GM19025 (cell line): ENCODE measurements at regions not wholly inside any gene's neighbourhood (a gene's known extent, or its start where the extent isn't known, plus 50 kb on each side); places are given as distances from the start of the nearest gene placed in this dataset.
"Not testable (repeated sequence)": the region's sequence is repeated elsewhere in the genome, so short reads cannot be mapped to it uniquely, and the experiment has no call there.

Experiments used
- ATAC-seq: cut with Tn5 transposase; IDR thresholded peaks from one replicate; pipeline ENCODE4 v1.9.1; 2021; ENCODE audit warnings: mild to moderate bottlenecking, low read depth, moderate library complexity; ENCODE audit not compliant: unreplicated experiment

DNA sequence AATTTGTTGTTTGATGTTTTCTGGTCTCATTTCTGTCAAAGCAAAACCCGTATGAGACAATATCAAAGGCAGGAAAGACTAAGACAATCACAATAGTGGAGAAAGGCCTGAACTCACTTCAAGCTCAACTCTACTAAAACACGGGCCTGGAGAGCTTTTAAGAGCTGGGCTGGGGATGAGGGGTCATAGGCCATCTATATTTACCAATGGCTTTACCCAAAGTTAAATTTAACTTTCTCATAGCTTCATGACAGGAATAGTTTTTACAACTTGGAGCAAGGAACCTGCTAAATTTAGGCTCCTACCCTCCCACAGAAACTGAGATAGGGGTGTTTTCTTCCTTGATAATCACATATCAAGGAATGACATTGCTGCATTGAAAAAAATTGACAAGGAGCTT lies 223.4 kb upstream of the CHORDC1 start:
- no peak for ATAC-seq

- no peak for ATAC-seq
These were observed 215.2 kb upstream of the CHORDC1 start for GRCh38 chr11:90438069-90438468.

- ATAC-seq = no peak
These were observed 212.0 kb upstream of the CHORDC1 start for GRCh38 chr11:90434858-90435257.

DNA sequence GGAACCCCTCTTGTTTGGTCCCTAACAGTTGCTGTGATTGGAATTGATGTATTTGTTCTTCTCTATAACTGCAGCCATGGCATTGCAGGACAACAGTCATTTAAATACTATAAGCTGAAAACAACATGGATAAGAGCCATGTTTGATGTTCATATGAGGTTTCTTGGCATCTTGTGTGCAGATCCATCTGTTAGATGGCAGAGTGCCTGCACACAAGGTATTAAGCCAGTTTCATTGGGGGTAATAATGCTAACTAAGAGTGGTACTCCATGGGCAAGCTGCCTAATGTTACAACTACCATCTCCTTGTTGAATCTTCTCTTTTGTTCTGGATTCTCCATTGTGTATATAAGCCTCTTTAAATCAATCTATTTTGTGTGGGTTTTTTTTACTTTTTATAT lies 206.0 kb upstream of the CHORDC1 start:
- no peak for ATAC-seq

GRCh38 chr11:90426442-90426841 lies 203.6 kb upstream of the CHORDC1 start:
- ATAC-seq = no peak

GRCh38 chr11:90423378-90423777 lies 200.5 kb upstream of the CHORDC1 start:
- no peak for ATAC-seq

DNA sequence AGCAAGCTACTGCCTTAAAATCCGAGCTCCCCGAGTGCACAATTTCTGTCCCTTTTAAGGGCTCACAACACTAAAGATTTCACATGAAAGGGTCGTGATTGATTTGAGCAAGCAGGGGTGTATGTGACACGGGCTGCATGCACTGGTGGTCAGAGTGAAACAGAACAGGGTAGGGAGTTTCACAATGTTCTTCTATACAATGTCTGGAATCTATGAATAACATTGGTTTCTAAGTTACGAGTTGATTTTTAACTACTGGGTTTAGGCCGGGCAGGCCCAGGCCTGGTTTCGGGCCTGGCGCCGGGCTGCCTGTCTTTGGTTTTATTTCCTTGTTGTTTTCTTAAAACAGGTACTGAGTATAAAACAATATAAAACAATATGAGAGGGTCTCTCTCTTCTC lies 199.9 kb upstream of the CHORDC1 start:
- ATAC-seq = not testable (repeated sequence)

DNA sequence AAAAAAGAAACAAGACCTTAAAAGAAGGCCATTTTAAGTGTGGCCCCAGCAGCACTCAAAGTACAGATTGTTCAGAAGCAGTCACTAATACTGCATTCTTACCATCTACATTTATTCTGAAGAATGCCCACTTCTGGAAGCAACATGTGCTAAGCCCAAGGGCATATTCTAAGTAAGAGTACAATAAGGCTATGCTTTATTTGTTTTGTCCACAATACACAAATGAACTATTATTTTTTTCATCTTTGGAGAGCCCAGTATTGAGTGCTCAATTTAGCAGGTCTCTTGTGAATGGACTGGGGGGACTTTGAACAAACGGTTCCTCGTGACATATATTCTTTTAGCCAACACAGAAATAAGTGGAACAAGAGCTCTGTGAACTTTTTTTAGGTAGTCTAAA lies 191.4 kb upstream of the CHORDC1 start:
- no peak for ATAC-seq

- no peak for ATAC-seq
These were observed 184.5 kb upstream of the CHORDC1 start for GRCh38 chr11:90407350-90407749.

DNA sequence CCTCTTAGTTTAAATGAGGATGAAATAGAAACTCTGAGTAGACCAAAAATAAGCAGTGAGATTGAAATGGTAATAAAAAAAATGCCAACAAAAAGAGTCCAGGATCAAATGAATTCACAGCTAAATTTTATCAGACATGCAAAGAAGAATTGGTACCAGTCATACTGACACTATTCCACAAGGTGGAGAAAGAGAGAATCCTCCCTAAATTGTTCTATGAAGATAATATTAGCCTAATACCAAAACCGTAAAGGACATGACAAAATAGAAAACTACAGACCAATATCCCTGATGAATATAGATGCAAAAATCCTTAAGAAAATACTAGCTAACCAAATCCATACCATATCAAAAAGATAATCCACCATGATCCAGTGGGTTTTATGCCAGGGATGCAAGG lies 169.8 kb upstream of the CHORDC1 start:
- ATAC-seq = no peak

DNA sequence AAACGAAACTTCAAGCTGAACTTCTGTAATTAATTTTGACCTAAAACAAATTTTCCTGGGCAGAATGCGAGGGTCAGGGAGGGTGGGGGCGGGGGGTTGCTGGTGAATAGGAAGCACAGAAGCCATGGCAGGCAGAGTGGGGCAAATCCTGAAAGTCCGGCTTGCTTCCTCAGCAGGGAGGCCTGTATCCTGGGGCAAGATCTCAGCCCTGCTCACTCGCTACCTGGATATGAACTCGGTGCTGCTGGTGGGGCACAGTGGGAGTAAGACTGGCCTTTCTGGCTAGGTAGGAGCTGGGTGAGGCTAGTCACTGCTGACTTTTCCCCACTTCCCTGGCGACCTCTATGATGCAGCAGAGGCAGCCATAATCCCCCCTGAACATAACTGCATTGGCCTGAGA lies 168.9 kb upstream of the CHORDC1 start:
- ATAC-seq = no peak

DNA sequence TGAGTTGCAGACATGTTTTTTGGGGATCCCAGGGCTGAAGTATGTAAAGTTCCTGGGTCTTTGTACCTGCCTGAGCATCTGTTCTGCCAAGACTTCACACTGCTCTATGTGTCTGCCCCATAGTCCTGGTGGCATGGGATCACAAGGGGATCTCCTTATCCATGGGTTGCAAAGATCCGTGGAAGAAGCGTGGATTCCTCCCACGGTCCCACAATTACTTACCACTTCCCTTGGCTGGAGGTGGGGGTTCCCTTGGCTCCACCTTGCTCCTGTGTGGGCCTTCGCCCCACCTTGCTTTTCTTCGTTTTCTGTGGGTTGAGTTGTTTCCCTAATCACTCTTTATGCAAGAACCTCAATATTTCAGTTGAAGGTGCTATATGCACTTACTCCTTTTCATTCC lies 157.4 kb upstream of the CHORDC1 start:
- no peak for ATAC-seq

DNA sequence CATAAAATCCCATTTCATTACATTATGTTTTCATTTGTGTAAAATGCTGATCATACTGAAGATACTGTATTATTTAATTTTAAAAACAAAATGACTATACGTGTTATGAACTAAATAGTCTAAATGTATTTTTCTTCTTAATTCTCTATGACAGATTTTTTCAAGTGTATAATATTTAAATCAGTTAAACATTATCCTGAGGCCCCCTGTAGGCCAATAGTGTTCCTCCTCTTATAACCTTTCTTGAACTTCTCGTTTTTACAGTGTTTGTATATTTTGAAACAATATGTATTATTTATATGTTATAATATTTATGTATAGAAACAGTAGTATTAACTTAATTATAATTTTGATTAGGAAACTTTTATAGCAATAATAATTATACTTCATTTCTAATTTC lies 151.1 kb upstream of the CHORDC1 start:
- ATAC-seq = no peak

DNA sequence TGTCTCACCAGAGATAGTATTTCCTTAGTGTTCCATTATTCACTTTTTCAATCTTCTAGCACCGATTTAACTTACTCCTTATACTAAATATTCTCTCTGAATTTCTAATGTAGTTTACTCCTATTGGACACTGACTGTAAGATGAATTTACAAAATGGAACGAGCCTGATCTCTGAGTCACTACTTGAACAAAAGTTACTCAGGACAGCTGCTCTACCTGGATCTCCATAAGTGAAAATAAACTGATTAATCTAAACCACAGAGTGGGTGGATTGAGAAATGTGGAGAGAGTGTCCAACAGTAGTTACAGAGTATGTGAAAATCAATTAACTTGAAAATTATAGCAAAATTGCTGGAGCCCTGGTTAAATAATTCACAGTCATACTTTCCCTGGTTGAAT lies 141.7 kb upstream of the CHORDC1 start:
- no peak for ATAC-seq

DNA sequence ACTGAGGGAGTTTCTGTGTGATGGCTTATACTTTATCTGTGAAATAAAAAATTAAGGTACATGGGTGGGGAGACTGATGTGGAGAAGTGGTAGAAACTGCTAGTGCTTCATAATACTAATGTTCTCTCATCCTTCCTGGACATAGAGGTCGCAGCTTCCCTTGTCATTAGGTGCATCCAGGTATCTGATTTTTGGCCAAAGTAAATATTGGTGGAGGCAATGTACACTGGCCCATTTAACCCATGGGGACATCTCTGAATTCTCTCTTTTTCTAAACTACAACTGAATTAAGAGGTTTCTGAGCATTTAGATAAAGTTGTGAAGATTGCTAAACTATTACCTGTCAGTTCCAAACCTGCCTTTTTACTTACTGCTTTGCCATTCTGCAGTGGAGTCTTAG lies 140.9 kb upstream of the CHORDC1 start:
- ATAC-seq = no peak

DNA sequence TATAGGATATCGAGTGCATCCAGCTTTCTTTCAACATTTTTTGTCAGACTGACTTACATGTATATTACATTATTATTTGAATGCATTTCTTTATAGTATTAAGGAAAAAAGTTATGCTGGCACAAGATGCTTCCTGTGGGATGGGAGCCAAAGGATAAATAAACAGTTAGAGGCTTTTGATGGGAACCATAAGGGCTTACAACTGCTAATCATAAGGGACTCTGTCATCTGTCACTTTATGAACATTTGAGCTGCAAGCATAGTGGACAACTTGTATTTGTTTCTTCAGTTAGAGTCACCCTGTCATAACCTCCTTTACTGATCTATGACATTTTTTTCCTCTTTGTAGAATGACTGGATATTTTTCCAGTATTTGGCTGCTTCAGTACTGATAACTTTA lies 132.4 kb upstream of the CHORDC1 start:
- no peak for ATAC-seq

DNA sequence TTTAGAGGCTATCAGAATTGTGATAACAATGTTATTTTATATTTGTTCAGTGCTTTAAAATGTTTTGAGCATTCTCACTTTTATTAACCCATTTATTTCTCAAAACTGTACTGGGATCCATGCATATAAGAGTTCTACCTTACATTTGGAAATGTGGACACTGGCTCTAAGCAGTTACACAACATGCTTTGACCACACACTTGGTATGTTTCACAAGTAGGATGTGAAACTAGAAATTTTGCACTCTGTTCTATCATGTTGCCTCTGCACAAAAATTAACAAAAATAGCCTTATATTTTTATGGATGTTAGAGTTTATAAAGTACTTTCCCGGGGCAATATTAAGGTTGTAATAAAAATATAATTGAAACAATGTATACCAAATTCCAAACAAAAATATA lies 126.9 kb upstream of the CHORDC1 start:
- ATAC-seq = no peak

- ATAC-seq = no peak
These were observed 121.7 kb upstream of the CHORDC1 start for GRCh38 chr11:90344546-90344945.

- ATAC-seq = no peak
These were observed 120.8 kb upstream of the CHORDC1 start for GRCh38 chr11:90343673-90344072.

DNA sequence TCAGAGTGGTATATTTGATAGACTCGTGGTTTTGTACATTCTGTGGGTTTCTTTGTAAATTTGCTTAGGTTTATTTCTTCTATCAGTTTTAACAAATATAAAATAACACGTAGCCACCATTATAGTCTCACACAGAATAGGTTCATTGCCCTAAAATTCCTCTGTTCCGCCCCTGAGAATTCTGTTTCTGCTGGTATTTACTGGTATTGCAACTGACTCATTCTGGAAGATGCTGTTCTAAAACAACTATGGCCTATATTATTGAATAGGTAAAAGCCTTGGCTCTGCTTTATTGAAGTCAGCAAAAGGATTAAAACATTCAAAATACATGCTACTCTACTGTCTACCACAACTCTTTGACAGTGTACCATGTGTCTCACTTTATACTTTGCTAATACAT lies 119.1 kb upstream of the CHORDC1 start:
- no peak for ATAC-seq

GRCh38 chr11:90332415-90332814 lies 109.6 kb upstream of the CHORDC1 start:
- ATAC-seq = no peak

DNA sequence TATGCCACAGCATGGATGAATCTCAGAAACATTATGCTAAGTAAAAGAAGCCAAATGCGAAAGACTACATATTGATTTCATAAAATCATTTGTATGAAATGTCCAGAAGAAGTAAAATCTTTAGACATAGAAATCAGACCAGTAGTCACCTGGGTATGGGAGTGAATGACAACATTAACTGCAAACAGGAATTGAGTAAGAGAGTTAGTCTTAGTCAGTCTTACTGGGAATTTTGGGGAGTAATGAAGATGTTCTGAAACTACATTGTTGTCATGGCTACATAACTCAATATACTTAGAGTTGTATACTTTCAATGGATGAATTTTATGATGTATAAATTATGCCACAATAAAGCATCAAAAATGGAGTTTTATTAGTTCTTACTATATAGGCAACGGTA lies 107.8 kb upstream of the CHORDC1 start:
- ATAC-seq = no peak

GRCh38 chr11:90329043-90329442 lies 106.2 kb upstream of the CHORDC1 start:
- no peak for ATAC-seq

DNA sequence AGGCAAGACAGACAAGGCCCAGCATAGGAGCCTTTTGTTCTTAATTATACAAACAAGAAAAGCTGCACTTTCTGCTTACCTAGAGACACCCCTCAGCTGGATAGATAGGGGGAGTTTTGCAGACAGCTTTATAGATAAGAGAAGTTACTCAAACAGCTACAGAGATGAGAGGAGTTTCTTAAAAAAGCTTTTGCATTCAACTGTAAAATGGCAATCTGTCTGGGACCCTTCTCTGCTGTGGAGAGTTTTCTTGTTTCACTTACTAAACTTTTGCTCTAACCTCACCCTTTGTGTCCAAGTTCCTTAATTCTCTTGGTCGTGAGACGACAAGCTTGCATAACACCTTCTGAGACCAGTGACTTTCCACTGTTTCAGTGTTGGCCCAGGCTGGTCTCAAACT lies 103.8 kb upstream of the CHORDC1 start:
- no peak for ATAC-seq
